H1 (cell line): ENCODE measurements at regions not wholly inside any gene's neighbourhood (a gene's known extent, or its start where the extent isn't known, plus 50 kb on each side); places are given as distances from the start of the nearest gene placed in this dataset.

ENCODE experiments used
- CTCF ChIA-PET: fragments of 300-600 bp; sonication (Branson Sonifier 250); formaldehyde crosslinking; loops from one replicate; lab custom pipeline; 2021; ENCODE audit not compliant: partially characterized antibody; lab: Charles Lee
- POLR2A ChIA-PET: fragments of 300-600 bp; sonication (Branson Sonifier 250); formaldehyde crosslinking; loops from one replicate; lab custom pipeline; 2021; ENCODE audit warnings: inconsistent platforms; ENCODE audit not compliant: partially characterized antibody; lab: Charles Lee
- DNase-seq, 2 experiments: peaks; one replicate each; pipeline versions ENCODE4 v3.0.0 to v3.0.0-alpha.2; 2010 to 2022; ENCODE audit warnings: low spot score in 2 of 2, low read depth in 1 of 2, mixed read lengths in 1 of 2
- FAIRE-seq: peaks from 2 replicates; lab custom pipeline; 2011; peaks lifted over from hg19 to GRCh38; lab: Jason Lieb, UNC
- H2AFZ ChIP-seq: 2 replicates; pipeline ENCODE4 v1.8.1; 2012; ENCODE audit warnings: low read length, inconsistent platforms
- H2AK5ac ChIP-seq: 2 replicates; pipeline ENCODE4 v1.6.1; 2013; ENCODE audit warnings: low read depth, low read length
- H2BK120ac ChIP-seq: replicated peaks from 2 replicates; pipeline ENCODE3; 2013; ENCODE audit warnings: low read depth, low read length, inconsistent platforms
- H2BK12ac ChIP-seq: 2 replicates; pipeline ENCODE4 v1.6.1; 2013; ENCODE audit warnings: low read depth, low read length
- H2BK15ac ChIP-seq: 2 replicates; pipeline ENCODE4 v1.6.1; 2013; ENCODE audit warnings: low read length
- H2BK20ac ChIP-seq: 2 replicates; pipeline ENCODE4 v1.6.1; 2013; ENCODE audit warnings: low read length
- H2BK5ac ChIP-seq: 2 replicates; pipeline ENCODE4 v1.6.1; 2013; ENCODE audit warnings: low read depth, low read length
- H3K14ac ChIP-seq: 2 replicates; pipeline ENCODE4 v1.6.1; 2013; ENCODE audit warnings: inconsistent platforms; ENCODE audit not compliant: insufficient read length
- H3K18ac ChIP-seq: 2 replicates; pipeline ENCODE4 v1.6.1; 2013; ENCODE audit warnings: low read length; ENCODE audit errors: extremely low read depth
- H3K23ac ChIP-seq: 2 replicates; pipeline ENCODE4 v1.6.1; 2013; ENCODE audit warnings: inconsistent platforms; ENCODE audit not compliant: insufficient read length
- H3K23me2 ChIP-seq: 2 replicates; pipeline ENCODE4 v1.6.1; 2013; ENCODE audit warnings: low read depth, low read length
- H3K27ac ChIP-seq: 2 replicates; pipeline ENCODE4 v1.6.1; 2011; ENCODE audit warnings: low read depth, low read length, inconsistent platforms
- H3K27me3 ChIP-seq, 4 experiments: replicated peaks in 1 of 4; 1 replicate in 1 of 4; 2 replicates in 3 of 4; pipeline versions ENCODE4 v1.6.1 to v1.8.1; 2011 to 2013; ENCODE audit warnings: low read length in 3 of 4, mild to moderate bottlenecking in 3 of 4, inconsistent platforms in 2 of 4, mixed read lengths in 2 of 4, moderate library complexity in 1 of 4; ENCODE audit not compliant: control insufficient read depth in 3 of 4, insufficient read depth in 3 of 4; ENCODE audit errors: extremely low read depth in 1 of 4
- H3K36me3 ChIP-seq, 4 experiments: 2 replicates each; pipeline versions ENCODE4 v1.6.1 to v1.8.1; 2011 to 2013; ENCODE audit warnings: mild to moderate bottlenecking in 4 of 4, low read length in 3 of 4, moderate library complexity in 2 of 4, control low read depth in 1 of 4, inconsistent platforms in 1 of 4; ENCODE audit not compliant: insufficient read depth in 4 of 4, control insufficient read depth in 2 of 4
- H3K4ac ChIP-seq: replicated peaks from 2 replicates; pipeline ENCODE3; 2013; ENCODE audit warnings: low read length, low read depth, mixed read lengths, inconsistent platforms; ENCODE audit not compliant: insufficient read length
- H3K4me1 ChIP-seq, 4 experiments: replicated peaks in 1 of 4; 1 replicate in 1 of 4; 2 replicates in 3 of 4; pipeline versions ENCODE4 v1.6.1 to v1.8.1; 2011 to 2013; ENCODE audit warnings: low read length in 3 of 4, inconsistent platforms in 2 of 4, mixed read lengths in 1 of 4; ENCODE audit not compliant: insufficient read depth in 4 of 4, control insufficient read depth in 3 of 4
- H3K4me2 ChIP-seq, 2 experiments: 2 replicates each; pipeline versions ENCODE4 v1.6.1 to v1.8.1; 2011 to 2013; ENCODE audit warnings: low read depth in 2 of 2, low read length in 2 of 2, control low read depth in 1 of 2, inconsistent platforms in 1 of 2, mild to moderate bottlenecking in 1 of 2; ENCODE audit not compliant: insufficient read depth in 1 of 2
- H3K4me3 ChIP-seq, 4 experiments: fragments of 200-600, 300-600 bp in 1 of 4; sonication (generic), shearing (Covaris generic), sonication (Bioruptor Twin) in 1 of 4; 2 replicates each; pipeline versions ENCODE4 v1.5.1 to v1.8.1; 2011 to 2016; ENCODE audit warnings: low read length in 4 of 4, low read depth in 3 of 4, control low read depth in 2 of 4, inconsistent platforms in 2 of 4, mild to moderate bottlenecking in 2 of 4, mixed read lengths in 1 of 4, moderate library complexity in 1 of 4; ENCODE audit not compliant: insufficient read depth in 2 of 4; ENCODE audit errors: extremely low read depth in 1 of 4
- H3K56ac ChIP-seq: replicated peaks from 2 replicates; pipeline ENCODE3; 2013; ENCODE audit warnings: low read depth, mild to moderate bottlenecking, mixed read lengths, low read length, inconsistent platforms; ENCODE audit not compliant: insufficient read length
- H3K79me1 ChIP-seq: 2 replicates; pipeline ENCODE4 v1.6.1; 2013; ENCODE audit warnings: low read depth, low read length, control low read depth
- H3K79me2 ChIP-seq, 2 experiments: 2 replicates each; pipeline versions ENCODE4 v1.6.1 to v1.8.1; 2012 to 2013; ENCODE audit warnings: low read length in 2 of 2, mild to moderate bottlenecking in 2 of 2, inconsistent platforms in 1 of 2; ENCODE audit not compliant: insufficient read depth in 2 of 2, control insufficient read depth in 1 of 2
- H3K9ac ChIP-seq, 4 experiments: replicated peaks in 1 of 4; 1 replicate in 1 of 4; 2 replicates in 3 of 4; pipeline versions ENCODE4 v1.6.1 to v1.8.1; 2011 to 2013; ENCODE audit warnings: low read depth in 3 of 4, low read length in 3 of 4, control low read depth in 2 of 4, mild to moderate bottlenecking in 2 of 4, moderate library complexity in 2 of 4, inconsistent platforms in 1 of 4; ENCODE audit errors: extremely low read depth in 1 of 4
- H3K9me3 ChIP-seq, 2 experiments: 2 replicates each; pipeline versions ENCODE4 v1.6.1 to v1.8.1; 2012 to 2013; ENCODE audit warnings: mild to moderate bottlenecking in 2 of 2, moderate library complexity in 2 of 2, control low read depth in 1 of 2, inconsistent platforms in 1 of 2, low read depth in 1 of 2, low read length in 1 of 2, mixed read lengths in 1 of 2; ENCODE audit not compliant: insufficient read depth in 2 of 2
- H4K20me1 ChIP-seq, 2 experiments: replicated peaks in 1 of 2; 2 replicates each; pipeline versions ENCODE3 to v1.8.1; 2011 to 2013; ENCODE audit warnings: inconsistent platforms in 2 of 2, low read length in 2 of 2, mild to moderate bottlenecking in 1 of 2; ENCODE audit not compliant: insufficient read depth in 2 of 2, control insufficient read depth in 1 of 2
- H4K5ac ChIP-seq: 2 replicates; pipeline ENCODE4 v1.6.1; 2013; ENCODE audit warnings: low read length, low read depth, mixed read lengths, inconsistent platforms; ENCODE audit not compliant: insufficient read length
- H4K8ac ChIP-seq: 2 replicates; pipeline ENCODE4 v1.8.0; 2013; ENCODE audit warnings: mild to moderate bottlenecking, moderate library complexity, low read length, inconsistent platforms; ENCODE audit not compliant: insufficient read depth; ENCODE audit errors: extremely low read depth
- H4K91ac ChIP-seq: replicated peaks from 2 replicates; pipeline ENCODE3; 2013; ENCODE audit warnings: low read length, mixed read lengths, inconsistent platforms; ENCODE audit not compliant: insufficient read length
- CBX5 ChIP-seq: fragments of 300-800, 300-1000 bp; sonication (generic); IDR thresholded peaks from 2 replicates; pipeline ENCODE4 v1.7.1; 2016; ENCODE audit warnings: antibody characterized with exemption, low read length, low read depth
- EP300 ChIP-seq, 2 experiments: IDR thresholded peaks; 1 replicate in 1 of 2; 2 replicates in 1 of 2; pipeline ENCODE4 v1.6.1; 2011 to 2012; ENCODE audit warnings: low read depth in 2 of 2, low read length in 2 of 2, mild to moderate bottlenecking in 2 of 2, borderline replicate concordance in 1 of 2, inconsistent platforms in 1 of 2, moderate library complexity in 1 of 2
- KDM4A ChIP-seq: IDR thresholded peaks from one replicate; pipeline ENCODE4 v1.7.1; 2012; ENCODE audit warnings: low read depth, mild to moderate bottlenecking, moderate library complexity, low read length, inconsistent platforms; ENCODE audit not compliant: severe bottlenecking
- POLR2AphosphoS5 ChIP-seq: IDR thresholded peaks from 2 replicates; pipeline ENCODE4 v1.6.1; 2011; ENCODE audit warnings: low read depth, low read length
- RNF2 ChIP-seq: fragments of 200-900, 300-1000 bp; sonication (generic); IDR thresholded peaks from 2 replicates; pipeline ENCODE4 v1.7.1; 2016; ENCODE audit warnings: borderline replicate concordance, low read depth, mild to moderate bottlenecking, antibody characterized with exemption, low read length; ENCODE audit not compliant: poor library complexity, severe bottlenecking; ENCODE audit errors: missing control alignments
- SIRT6 ChIP-seq: IDR thresholded peaks from one replicate; pipeline ENCODE4 v1.7.1; 2012; ENCODE audit warnings: low read length, inconsistent platforms
- SP2 ChIP-seq: IDR thresholded peaks from 2 replicates; pipeline ENCODE4 v1.6.1; 2012; ENCODE audit warnings: mild to moderate bottlenecking, low read length, inconsistent platforms
- SUZ12 ChIP-seq: fragments of 200-600 bp; sonication (generic); IDR thresholded peaks from 2 replicates; pipeline ENCODE4 v1.6.1; 2012; ENCODE audit warnings: mild to moderate bottlenecking, inconsistent platforms, low read length, moderate library complexity, mixed read lengths
- TAF7 ChIP-seq: optimal IDR thresholded peaks from 2 replicates; pipeline ENCODE3; 2011; ENCODE audit warnings: low read depth, mild to moderate bottlenecking, inconsistent platforms, low read length, moderate library complexity, borderline replicate concordance
- TCF12 ChIP-seq: IDR thresholded peaks from 2 replicates; pipeline ENCODE4 v1.6.1; 2011; ENCODE audit warnings: low read depth, mild to moderate bottlenecking, low read length
- TEAD4 ChIP-seq: IDR thresholded peaks from 2 replicates; pipeline ENCODE4 v1.6.1; 2012; ENCODE audit warnings: low read depth, low read length, inconsistent platforms, mixed read lengths
- ZNF274 ChIP-seq: IDR thresholded peaks from 2 replicates; pipeline ENCODE4 v1.7.0; 2012; ENCODE audit warnings: low read length, borderline replicate concordance; ENCODE audit errors: extremely low read depth
- WGBS, 2 experiments: shearing (Covaris generic) in 1 of 2; methylation state at CpG; one replicate each; pipeline versions ENCODE4 v1.1.6 to v1.1.7; 2013 to 2015; ENCODE audit warnings: low lambda C conversion rate in 2 of 2, mixed read lengths in 2 of 2, inconsistent platforms in 1 of 2, low coverage in 1 of 2, missing lambda C conversion rate in 1 of 2; ENCODE audit not compliant: insufficient replicate concordance in 2 of 2, insufficient coverage in 1 of 2, insufficient read length in 1 of 2; ENCODE audit errors: extremely low coverage in 1 of 2, missing lambda C conversion rate in 1 of 2; 5-methylcytosine and 5-hydroxymethylcytosine counted together
- TF ChIP-seq, protein P1 (sequence below): IDR thresholded peaks from 2 replicates; pipeline ENCODE4 v1.6.1; 2012; ENCODE audit warnings: low read length, inconsistent platforms

DNA sequence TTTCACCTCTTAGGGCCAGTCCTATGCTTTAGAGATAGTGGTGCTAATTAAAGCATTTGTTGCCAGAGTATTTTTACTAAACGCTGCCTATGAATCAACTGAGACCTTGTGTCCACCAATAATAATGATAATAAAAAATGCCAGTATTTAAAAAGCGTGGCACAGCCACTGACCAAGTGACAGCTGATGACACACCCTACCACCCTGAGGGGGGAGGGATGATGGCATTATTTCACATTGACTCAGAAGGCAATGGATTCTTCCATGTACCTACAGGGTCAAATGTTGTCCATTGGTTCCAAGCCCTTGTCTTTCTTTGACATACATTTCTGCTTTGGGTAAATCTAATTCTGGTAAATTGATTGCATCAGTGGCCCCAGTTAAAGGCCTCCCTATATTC lies 384.4 kb downstream of the DLEU7 start:
- H2BK20ac ChIP-seq = no peak overlapping the region
- no peak overlapping the region for H2BK5ac ChIP-seq
- no peak for FAIRE-seq
- no peak overlapping the region for H2AK5ac ChIP-seq
- H4K5ac ChIP-seq = no peak overlapping the region
- H3K18ac ChIP-seq = no peak overlapping the region
- no peak overlapping the region for H3K4me3 ChIP-seq
- H4K8ac ChIP-seq = no peak overlapping the region
- ChIA-PET CTCF (interaction anchor here (1.0 kb wide), 1 partner anchor 342 kb away, joined by 5 read pairs; no protein-coding TSS in a partner anchor), POLR2A (no interaction called here)
- H3K56ac ChIP-seq = no peak overlapping the region
- H3K27ac ChIP-seq = no peak overlapping the region
- no peak overlapping the region for H3K23ac ChIP-seq
- no peaks in the 10 kb centered on the region for H3K27me3 ChIP-seq
- H3K4me2 ChIP-seq = no peak overlapping the region
- no peak overlapping the region for H2BK15ac ChIP-seq
- H2AFZ ChIP-seq = no peak overlapping the region
- H3K9me3 ChIP-seq = no peaks in the 10 kb centered on the region
- no peaks in the 10 kb centered on the region for H3K36me3 ChIP-seq
- H4K20me1 ChIP-seq = no peaks in the 10 kb centered on the region
- H3K9ac ChIP-seq = no peak overlapping the region
- H3K4me1 ChIP-seq = no peaks in the 10 kb centered on the region
- WGBS, 2 experiments = 87% methylated on average over 2 of the region's 2 CpGs; no CpG with 5 or more reads in 1 of the 2 experiments
- no peak overlapping the region for H4K91ac ChIP-seq
- H3K4ac ChIP-seq = no peak overlapping the region
- no peak overlapping the region for H3K14ac ChIP-seq
- no peaks in the 10 kb centered on the region for H3K23me2 ChIP-seq
- no peaks in the 10 kb centered on the region for H3K79me1 ChIP-seq
- no peak overlapping the region for H2BK120ac ChIP-seq
- DNase-seq = no peak
- no peaks in the 10 kb centered on the region for H3K79me2 ChIP-seq
- no peak overlapping the region for H2BK12ac ChIP-seq
- TF ChIP-seq SUZ12 (no peak), ZNF274 (no peak), POLR2AphosphoS5 (no peak), RNF2 (no peak), SIRT6 (no peak), TEAD4 (no peak), KDM4A (no peak), SP2 (no peak), EP300 (IDR thresholded peaks at IDR 0.05; ENCODE audit: borderline replicate concordance in 1 of 2, low read depth in 2 of 2, low read length in 2 of 2) (no peak), TCF12 (no peak), TAF7 (no peak), CBX5 (no peak)
- TF ChIP-seq, protein P1, sequence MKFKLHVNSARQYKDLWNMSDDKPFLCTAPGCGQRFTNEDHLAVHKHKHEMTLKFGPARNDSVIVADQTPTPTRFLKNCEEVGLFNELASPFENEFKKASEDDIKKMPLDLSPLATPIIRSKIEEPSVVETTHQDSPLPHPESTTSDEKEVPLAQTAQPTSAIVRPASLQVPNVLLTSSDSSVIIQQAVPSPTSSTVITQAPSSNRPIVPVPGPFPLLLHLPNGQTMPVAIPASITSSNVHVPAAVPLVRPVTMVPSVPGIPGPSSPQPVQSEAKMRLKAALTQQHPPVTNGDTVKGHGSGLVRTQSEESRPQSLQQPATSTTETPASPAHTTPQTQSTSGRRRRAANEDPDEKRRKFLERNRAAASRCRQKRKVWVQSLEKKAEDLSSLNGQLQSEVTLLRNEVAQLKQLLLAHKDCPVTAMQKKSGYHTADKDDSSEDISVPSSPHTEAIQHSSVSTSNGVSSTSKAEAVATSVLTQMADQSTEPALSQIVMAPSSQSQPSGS = no peak
